HG02970 (cell line): ENCODE measurements at regions not wholly inside any gene's neighbourhood (a gene's known extent, or its start where the extent isn't known, plus 50 kb on each side); places are given as distances from the start of the nearest gene placed in this dataset.
"Not testable (repeated sequence)": the region's sequence is repeated elsewhere in the genome, so short reads cannot be mapped to it uniquely, and the experiment has no call there.

ENCODE experiments used
- ATAC-seq: cut with Tn5 transposase; IDR thresholded peaks from one replicate; pipeline ENCODE4 v1.9.1; 2021; ENCODE audit warnings: mild to moderate bottlenecking, moderate library complexity, moderate number of reproducible peaks; ENCODE audit not compliant: unreplicated experiment, low FRiP score

- ATAC-seq: no peak
Measured at GRCh38 chr1:61581251-61581650, 143.7 kb downstream of the TM2D1 start.

DNA sequence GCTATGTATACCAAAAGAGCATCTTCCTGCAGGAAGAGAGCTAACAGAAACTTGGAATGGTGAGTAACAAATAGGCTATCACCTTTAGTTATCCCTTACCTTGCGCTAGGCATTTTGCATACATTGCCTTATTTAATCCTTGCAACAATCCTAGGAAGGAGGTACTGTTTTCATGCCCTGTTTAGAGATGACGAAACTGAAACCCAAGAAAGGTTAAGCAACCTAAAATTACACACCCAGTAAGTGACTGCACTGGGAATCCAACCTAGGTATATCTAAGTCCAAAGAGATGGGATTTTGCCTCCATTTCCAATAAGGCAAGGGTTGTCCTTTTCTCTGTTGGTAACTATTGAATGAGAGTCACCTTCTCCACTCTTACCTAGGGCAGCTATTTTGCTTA is 144.5 kb downstream of the TM2D1 start:
- no peak for ATAC-seq

DNA sequence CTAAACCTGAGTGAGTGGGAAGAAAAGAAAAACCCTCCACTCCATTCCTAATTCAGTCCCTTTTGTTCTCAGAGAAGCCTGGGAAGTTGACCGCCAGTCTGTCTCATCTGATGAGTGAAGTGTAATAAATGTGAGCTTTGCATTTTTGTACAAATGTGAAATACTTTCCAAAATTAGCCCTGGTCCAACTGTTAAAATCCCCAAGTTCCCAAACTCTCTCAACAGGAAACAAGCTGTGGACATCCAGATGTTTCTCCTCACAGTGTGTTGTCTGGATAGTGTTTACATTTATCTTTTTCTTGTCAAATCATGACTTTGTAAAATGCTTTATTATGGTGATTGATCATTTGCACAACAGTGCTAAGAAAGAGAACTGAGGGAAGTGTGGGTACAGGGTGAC is 145.1 kb downstream of the TM2D1 start:
- ATAC-seq: no peak

DNA sequence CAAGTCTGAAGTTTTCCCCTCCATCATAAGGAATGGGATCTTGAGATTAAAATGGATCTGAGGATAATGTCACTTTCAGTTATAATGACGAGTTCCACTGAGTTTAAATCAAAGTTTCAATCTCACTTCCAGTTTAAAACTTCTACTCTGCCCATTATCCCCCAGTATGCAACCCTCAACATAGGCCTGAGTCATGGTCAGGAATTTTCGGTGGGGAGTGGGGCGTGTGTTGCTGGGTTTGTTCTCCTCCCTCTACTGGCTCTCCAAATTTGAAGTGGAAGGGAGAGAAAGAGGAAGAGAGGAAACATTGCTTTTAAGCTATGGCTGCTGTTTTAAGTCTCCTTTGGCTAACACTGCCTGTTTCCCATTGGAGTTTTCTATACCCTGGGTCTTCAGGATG is 152.9 kb downstream of the TM2D1 start:
- ATAC-seq: no peak

- no peak for ATAC-seq
Measured at GRCh38 chr1:61570191-61570590, 154.8 kb downstream of the TM2D1 start.

- ATAC-seq: no peak
Measured at GRCh38 chr1:61569303-61569621, 155.7 kb downstream of the TM2D1 start.

- no peak for ATAC-seq
Measured at GRCh38 chr1:61568460-61569302, 156.3 kb downstream of the TM2D1 start.

GRCh38 chr1:61566177-61566576 is 158.8 kb downstream of the TM2D1 start:
- no peak for ATAC-seq

GRCh38 chr1:61563611-61564010 is 161.3 kb downstream of the TM2D1 start:
- no peak for ATAC-seq

- ATAC-seq: no peak
Measured at GRCh38 chr1:61561666-61562065, 163.3 kb downstream of the TM2D1 start.

GRCh38 chr1:61560385-61560784 is 164.6 kb downstream of the TM2D1 start:
- no peak for ATAC-seq

DNA sequence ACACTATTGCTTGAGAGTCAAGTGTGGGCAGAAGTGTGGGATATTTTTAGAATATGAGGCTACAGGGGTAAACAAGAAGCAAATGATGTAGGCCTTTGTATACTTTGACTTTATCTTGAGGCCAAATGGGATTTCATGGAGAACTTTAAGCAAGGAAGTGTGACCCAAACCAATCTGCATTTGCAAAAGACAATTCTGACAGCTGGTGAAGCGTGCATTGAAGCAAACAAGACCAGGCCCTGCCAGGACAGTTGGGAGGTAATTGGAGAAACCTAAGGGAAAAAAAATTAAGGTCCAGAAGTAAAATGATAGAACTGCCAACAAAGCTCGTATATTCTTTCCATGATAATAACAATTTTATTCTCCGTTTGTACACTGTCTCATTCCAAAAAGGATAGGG is 168.3 kb downstream of the TM2D1 start:
- no peak for ATAC-seq

GRCh38 chr1:61552630-61553305 is 172.2 kb downstream of the TM2D1 start:
- no peak for ATAC-seq

DNA sequence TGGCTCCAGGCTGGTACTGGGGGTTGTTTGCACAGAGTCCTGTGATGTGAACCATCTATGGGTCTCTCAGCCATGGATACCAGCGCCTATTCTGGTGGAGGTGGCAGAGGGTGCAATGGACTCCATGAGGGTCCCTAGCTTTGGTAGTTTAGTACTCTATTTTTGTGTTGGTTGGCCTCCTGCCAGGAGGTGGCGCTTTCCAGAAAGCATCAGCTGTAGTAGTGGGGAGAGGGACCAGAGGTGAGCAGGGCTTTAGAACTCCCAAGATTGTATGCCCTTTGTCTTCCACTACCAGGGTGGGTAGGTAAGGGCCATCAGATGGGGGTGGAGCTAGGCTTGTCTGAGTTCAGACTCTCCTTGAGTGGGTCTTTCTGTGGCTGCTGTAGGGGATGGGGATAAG is 177.6 kb downstream of the TM2D1 start:
- ATAC-seq: not testable (repeated sequence)

GRCh38 chr1:61544870-61545269 is 180.1 kb downstream of the TM2D1 start:
- ATAC-seq: not testable (repeated sequence)

GRCh38 chr1:61543498-61543897 is 181.4 kb downstream of the TM2D1 start:
- not testable (repeated sequence) for ATAC-seq

DNA sequence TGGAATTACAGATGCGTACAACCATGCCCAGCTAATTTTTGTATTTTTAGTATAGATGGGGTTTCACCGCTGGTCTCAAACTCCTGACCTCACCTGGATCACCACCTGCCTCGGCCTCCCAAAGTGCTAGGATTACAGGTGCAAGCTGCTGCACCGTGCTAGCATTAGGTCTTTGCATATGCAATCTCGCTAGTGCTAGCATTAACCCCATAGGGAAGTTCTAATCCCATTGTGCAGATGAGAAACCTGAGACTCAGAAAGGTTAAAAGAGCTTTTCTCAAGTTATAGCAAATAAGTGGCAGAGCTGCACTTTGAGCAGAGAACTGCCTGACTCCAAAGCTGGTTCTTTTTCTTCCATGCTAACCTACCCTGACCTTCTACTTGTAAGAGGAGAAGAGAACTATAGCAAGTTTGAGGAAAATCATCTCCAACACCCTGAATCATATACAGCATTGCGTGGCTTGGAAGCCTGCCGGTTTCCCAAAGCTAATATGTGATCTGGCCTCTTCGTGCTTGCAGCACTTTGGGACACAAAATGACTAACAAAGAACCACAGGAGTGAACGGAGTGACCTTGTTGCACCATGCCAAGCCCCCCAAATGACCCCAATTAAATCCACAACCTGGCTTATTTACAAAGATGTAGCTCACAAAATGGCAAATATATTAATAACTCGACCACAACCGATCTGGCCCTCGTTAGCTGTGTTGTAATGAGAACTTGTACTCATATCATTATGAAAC is 185.1 kb downstream of the TM2D1 start:
- no peak for ATAC-seq

- ATAC-seq: no peak
Measured at GRCh38 chr1:61538228-61538627, 186.7 kb downstream of the TM2D1 start.

DNA sequence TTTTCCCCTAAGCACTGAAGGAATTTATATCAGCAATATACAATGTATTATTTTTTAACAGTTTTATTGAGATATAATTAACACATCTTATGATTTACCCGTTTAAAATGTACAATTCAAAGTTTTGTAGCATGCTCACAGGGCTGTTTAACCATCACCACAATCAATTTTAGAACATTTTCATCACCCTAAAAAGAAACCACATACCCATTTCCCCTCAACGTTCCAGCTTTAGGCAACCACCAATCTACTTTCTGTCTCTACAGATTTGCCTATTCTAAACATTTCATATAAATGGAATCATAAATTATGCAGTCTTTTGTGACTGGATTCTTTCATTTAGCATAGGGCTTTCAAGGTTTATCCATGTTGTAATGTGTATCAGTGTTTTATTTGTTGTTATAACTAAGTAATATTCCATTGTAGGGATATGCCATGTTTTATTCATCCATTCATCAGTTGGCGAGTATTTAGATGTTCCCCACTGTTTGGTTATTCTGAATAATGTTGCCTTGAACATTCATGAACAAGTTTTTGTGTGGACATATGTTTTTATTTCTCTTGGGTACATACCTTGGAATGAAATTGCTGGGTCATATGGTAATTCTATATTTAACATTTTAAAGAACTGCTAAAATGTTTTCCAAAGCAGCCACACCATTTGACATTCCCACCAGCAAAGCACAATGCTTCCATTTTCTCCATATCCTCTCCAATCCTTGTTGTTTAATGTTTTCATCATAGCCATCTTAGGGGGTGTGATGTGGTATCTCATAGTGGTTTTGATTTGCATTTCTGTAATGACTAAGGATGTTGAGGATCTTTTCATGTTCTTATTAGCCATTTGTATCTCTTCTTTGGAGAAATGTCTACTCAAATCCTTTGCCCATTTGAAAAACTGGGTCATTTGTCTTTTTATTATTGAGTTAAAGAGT is 188.5 kb downstream of the TM2D1 start:
- ATAC-seq: no peak

DNA sequence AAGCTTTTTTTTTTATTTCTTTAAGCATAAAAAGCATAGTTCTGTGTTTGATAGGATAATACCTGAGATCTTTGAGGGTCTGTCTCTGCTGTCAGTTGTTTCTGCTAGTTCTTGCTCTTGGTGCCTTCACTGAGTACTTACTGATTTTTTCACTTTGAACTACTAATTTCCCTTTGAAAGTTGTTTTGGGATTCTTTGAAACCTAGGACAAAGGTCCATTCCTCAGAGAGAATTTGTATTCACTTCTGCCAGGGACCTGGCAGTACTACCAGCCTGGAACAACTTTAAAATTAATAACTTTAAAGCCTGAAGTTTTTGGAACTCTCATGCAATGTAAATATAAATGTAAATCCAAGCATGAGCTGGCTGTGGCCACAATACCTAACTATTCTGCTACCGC is 190.1 kb downstream of the TM2D1 start:
- no peak for ATAC-seq
